Osteoblast (primary cell): ENCODE measurements at regions not wholly inside any gene's neighbourhood (a gene's known extent, or its start where the extent isn't known, plus 50 kb on each side); places are given as distances from the start of the nearest gene placed in this dataset.

Experiments
- DNase-seq: peaks from one replicate; pipeline ENCODE4 v3.0.0; 2011; ENCODE audit warnings: low spot score, mixed read lengths; ENCODE audit not compliant: insufficient read length; ENCODE audit errors: missing footprints
- H2AFZ ChIP-seq: 2 replicates; pipeline ENCODE4 v1.6.0; 2011; ENCODE audit warnings: mild to moderate bottlenecking, low read length
- H3K27ac ChIP-seq: 2 replicates; pipeline ENCODE4 v1.5.1; 2011; ENCODE audit warnings: mild to moderate bottlenecking, low read depth, low read length, moderate library complexity
- H3K27me3 ChIP-seq: 2 replicates; pipeline ENCODE4 v1.6.0; 2012; ENCODE audit warnings: mild to moderate bottlenecking, control low read depth, inconsistent platforms, low read length, moderate library complexity; ENCODE audit not compliant: insufficient read depth
- H3K36me3 ChIP-seq: 2 replicates; pipeline ENCODE4 v1.5.1; 2011; ENCODE audit warnings: mild to moderate bottlenecking, low read length, control low read depth, moderate library complexity; ENCODE audit not compliant: insufficient read depth
- H3K4me1 ChIP-seq: 2 replicates; pipeline ENCODE4 v1.5.1; 2011; ENCODE audit warnings: mild to moderate bottlenecking, low read length, control low read depth, moderate library complexity; ENCODE audit not compliant: insufficient read depth
- H3K4me2 ChIP-seq: 2 replicates; pipeline ENCODE4 v1.6.0; 2011; ENCODE audit warnings: mild to moderate bottlenecking, low read length; ENCODE audit not compliant: insufficient read depth
- H3K4me3 ChIP-seq: fragments of 200-600 bp; sonication (generic); 3 replicates; pipeline ENCODE4 v1.5.1; 2012; ENCODE audit warnings: mild to moderate bottlenecking, low read length, inconsistent platforms; ENCODE audit not compliant: insufficient read depth
- H3K79me2 ChIP-seq: 2 replicates; pipeline ENCODE4 v1.6.0; 2012; ENCODE audit warnings: mild to moderate bottlenecking, low read length, control low read depth, inconsistent platforms; ENCODE audit not compliant: insufficient read depth
- H3K9me3 ChIP-seq: 2 replicates; pipeline ENCODE4 v1.5.1; 2011; ENCODE audit warnings: low read depth, low read length, control low read depth
- H4K20me1 ChIP-seq: 2 replicates; pipeline ENCODE4 v1.6.0; 2012; ENCODE audit warnings: mild to moderate bottlenecking, low read length, control low read depth; ENCODE audit not compliant: insufficient read depth
- TF ChIP-seq, protein P1 (sequence below): IDR thresholded peaks from 2 replicates; pipeline ENCODE4 v1.5.1; 2011; ENCODE audit warnings: mild to moderate bottlenecking, low read depth, low read length, moderate library complexity; ENCODE audit errors: extremely low read depth

GRCh38 chr13:57862879-57863278, 231.3 kb downstream of the PCDH17 start:
- Histone ChIP-seq H3K36me3 (no peaks in the 10 kb centered on the region), H3K79me2 (no peaks in the 10 kb centered on the region), H3K9me3 (peaks cover 4% of the 10 kb centered on the region), H4K20me1 (no peaks in the 10 kb centered on the region), H3K27me3 (no peaks in the 10 kb centered on the region), H3K27ac (no peak overlapping the region), H3K4me1 (no peaks in the 10 kb centered on the region), H3K4me2 (no peak overlapping the region), H2AFZ (no peak overlapping the region), H3K4me3 (no peak overlapping the region)
- no peak for DNase-seq
- TF ChIP-seq, protein P1, sequence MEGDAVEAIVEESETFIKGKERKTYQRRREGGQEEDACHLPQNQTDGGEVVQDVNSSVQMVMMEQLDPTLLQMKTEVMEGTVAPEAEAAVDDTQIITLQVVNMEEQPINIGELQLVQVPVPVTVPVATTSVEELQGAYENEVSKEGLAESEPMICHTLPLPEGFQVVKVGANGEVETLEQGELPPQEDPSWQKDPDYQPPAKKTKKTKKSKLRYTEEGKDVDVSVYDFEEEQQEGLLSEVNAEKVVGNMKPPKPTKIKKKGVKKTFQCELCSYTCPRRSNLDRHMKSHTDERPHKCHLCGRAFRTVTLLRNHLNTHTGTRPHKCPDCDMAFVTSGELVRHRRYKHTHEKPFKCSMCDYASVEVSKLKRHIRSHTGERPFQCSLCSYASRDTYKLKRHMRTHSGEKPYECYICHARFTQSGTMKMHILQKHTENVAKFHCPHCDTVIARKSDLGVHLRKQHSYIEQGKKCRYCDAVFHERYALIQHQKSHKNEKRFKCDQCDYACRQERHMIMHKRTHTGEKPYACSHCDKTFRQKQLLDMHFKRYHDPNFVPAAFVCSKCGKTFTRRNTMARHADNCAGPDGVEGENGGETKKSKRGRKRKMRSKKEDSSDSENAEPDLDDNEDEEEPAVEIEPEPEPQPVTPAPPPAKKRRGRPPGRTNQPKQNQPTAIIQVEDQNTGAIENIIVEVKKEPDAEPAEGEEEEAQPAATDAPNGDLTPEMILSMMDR: no peak

GRCh38 chr13:57865600-57866294, 234.2 kb downstream of the PCDH17 start:
- Histone ChIP-seq H2AFZ (no peak overlapping the region), H3K79me2 (no peaks in the 10 kb centered on the region)
- DNase-seq: no peak

GRCh38 chr13:57874530-57874929, 243.0 kb downstream of the PCDH17 start:
- Histone ChIP-seq H3K9me3 (peaks cover 15% of the 10 kb centered on the region), H3K4me1 (no peaks in the 10 kb centered on the region), H4K20me1 (no peaks in the 10 kb centered on the region), H3K27ac (no peak overlapping the region), H3K4me3 (no peak overlapping the region), H3K27me3 (no peaks in the 10 kb centered on the region), H2AFZ (no peak overlapping the region), H3K79me2 (no peaks in the 10 kb centered on the region), H3K36me3 (no peaks in the 10 kb centered on the region), H3K4me2 (no peak overlapping the region)
- DNase-seq: no peak
- TF ChIP-seq, protein P1: no peak

More at GRCh38 chr13:57865600-57866294, 234.2 kb downstream of the PCDH17 start:
- no peaks in the 10 kb centered on the region for H3K27me3 ChIP-seq
- H3K9me3 ChIP-seq: peaks cover 4% of the 10 kb centered on the region
- TF ChIP-seq, protein P1: no peak
- no peak overlapping the region for H3K4me2 ChIP-seq
- H3K27ac ChIP-seq: no peak overlapping the region
- H3K4me3 ChIP-seq: no peak overlapping the region
- no peaks in the 10 kb centered on the region for H3K36me3 ChIP-seq
- no peaks in the 10 kb centered on the region for H3K4me1 ChIP-seq
- no peaks in the 10 kb centered on the region for H4K20me1 ChIP-seq

- no peak overlapping the region for H3K4me3 ChIP-seq
- H3K79me2 ChIP-seq: no peaks in the 10 kb centered on the region
- no peak overlapping the region for H3K4me2 ChIP-seq
- no peaks in the 10 kb centered on the region for H3K36me3 ChIP-seq
- H3K4me1 ChIP-seq: no peaks in the 10 kb centered on the region
- no peak overlapping the region for H3K27ac ChIP-seq
- peaks cover 12% of the 10 kb centered on the region for H3K9me3 ChIP-seq
- no peak overlapping the region for H2AFZ ChIP-seq
- no peaks in the 10 kb centered on the region for H4K20me1 ChIP-seq
- TF ChIP-seq, protein P1: no peak
- H3K27me3 ChIP-seq: no peaks in the 10 kb centered on the region
- no peak for DNase-seq
These were observed 246.1 kb downstream of the PCDH17 start for GRCh38 chr13:57877601-57878000.
